GM12874 (cell line): ENCODE measurements at regions not wholly inside any gene's neighbourhood (a gene's known extent, or its start where the extent isn't known, plus 50 kb on each side); places are given as distances from the start of the nearest gene placed in this dataset.

Experiments used
- TF ChIP-seq, protein P1 (sequence below): IDR thresholded peaks from 2 replicates; pipeline ENCODE4 v1.5.1; 2011; ENCODE audit warnings: low read depth, mild to moderate bottlenecking, control low read depth, low read length, moderate library complexity; ENCODE audit not compliant: insufficient read depth

DNA sequence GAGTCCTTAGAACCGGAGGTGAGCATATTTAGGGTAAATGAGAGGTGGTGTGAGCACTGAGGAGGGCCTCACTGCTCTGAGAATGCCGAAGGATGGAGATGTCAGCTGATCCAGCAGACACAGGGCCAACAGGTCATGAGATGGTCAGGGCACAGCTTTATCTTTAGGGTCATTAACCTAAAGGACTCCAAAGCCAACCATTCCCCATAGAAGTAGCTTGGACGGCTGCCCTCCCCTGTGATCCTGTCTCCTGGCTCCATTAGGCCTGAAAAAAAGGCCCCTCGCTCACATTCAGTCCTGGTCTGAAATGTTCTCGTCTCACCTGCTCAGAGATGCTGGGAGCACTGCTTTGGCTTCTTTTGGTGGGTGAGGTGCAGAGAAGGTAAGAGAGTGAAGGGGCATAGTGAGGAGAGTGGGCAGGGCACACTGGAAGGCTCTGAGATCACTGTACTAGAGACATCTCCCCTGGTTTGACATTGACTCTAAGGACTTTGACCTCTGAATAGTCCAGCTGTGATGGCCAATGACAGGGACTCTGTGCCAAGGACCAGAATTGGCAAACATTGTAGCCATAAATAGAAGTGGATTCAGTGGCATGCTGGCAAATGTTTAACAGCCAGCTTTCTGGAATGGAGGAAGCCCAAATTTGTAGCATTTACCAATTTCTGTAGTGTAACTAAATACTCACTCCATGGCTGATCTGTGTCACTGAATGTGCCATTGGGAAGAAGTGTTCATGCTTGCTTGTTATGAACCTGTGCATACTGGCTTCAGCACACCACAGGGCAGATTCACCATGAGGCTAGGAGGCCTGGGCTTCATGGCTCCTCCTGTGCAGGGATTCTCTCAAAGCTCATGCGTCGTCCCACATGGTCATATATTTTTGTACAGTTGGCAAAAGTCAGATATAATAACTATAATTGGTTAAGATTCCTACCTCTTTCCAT, 76.2 kb upstream of the MRPS22 start:
- TF ChIP-seq, protein P1, sequence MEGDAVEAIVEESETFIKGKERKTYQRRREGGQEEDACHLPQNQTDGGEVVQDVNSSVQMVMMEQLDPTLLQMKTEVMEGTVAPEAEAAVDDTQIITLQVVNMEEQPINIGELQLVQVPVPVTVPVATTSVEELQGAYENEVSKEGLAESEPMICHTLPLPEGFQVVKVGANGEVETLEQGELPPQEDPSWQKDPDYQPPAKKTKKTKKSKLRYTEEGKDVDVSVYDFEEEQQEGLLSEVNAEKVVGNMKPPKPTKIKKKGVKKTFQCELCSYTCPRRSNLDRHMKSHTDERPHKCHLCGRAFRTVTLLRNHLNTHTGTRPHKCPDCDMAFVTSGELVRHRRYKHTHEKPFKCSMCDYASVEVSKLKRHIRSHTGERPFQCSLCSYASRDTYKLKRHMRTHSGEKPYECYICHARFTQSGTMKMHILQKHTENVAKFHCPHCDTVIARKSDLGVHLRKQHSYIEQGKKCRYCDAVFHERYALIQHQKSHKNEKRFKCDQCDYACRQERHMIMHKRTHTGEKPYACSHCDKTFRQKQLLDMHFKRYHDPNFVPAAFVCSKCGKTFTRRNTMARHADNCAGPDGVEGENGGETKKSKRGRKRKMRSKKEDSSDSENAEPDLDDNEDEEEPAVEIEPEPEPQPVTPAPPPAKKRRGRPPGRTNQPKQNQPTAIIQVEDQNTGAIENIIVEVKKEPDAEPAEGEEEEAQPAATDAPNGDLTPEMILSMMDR = no peak

DNA sequence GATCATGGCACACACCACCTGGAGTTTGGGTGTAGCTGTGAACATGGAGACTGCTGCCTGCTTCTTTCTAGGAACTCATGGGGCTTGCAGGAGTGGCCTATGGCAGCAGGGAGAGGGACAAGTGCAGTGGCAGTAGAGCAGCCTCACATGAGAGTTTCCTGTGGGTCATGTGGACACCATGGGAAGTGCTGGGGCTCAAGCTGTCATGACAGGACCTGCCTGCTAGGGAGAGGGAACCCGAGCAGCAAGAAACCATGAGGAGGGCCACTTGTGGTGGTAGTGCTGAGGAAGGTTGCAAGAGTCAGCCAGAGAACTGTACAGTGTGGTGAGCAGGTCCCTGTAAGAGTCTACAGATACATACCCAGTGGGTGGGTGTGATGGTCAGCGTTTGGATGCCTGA, 73.8 kb upstream of the MRPS22 start:
- TF ChIP-seq, protein P1 = no peak

DNA sequence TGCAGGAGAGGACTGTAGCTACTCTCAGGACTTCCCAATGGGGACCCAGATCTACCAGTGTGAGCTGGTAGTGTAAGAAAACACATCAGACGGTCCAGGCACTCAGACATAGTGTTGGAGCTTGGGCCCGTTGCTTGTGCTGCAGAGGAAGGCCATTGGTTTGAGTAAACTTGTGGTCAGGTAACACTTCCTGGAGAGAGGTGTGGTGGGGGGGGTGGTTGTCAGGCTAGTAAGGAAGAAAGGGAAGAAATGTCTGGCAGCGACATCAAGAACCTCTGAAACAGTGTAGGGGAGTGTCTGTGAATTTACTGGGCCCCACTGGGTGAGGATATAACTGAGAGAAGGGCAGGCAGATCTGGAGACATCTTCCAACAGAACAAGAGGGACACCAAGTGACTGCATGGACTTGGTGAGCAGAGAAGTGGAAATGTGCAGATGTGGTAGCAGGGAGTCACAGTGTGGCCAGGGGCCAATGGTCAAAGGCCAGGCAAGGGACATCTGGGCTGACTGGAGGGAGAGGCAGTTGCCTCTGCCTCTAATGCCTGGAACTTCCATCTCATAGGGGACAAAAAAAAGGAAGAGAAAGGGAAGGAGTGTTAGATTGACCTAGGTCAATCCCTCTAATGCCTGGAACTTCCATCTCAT, 63.7 kb upstream of the MRPS22 start:
- TF ChIP-seq, protein P1 = no peak

DNA sequence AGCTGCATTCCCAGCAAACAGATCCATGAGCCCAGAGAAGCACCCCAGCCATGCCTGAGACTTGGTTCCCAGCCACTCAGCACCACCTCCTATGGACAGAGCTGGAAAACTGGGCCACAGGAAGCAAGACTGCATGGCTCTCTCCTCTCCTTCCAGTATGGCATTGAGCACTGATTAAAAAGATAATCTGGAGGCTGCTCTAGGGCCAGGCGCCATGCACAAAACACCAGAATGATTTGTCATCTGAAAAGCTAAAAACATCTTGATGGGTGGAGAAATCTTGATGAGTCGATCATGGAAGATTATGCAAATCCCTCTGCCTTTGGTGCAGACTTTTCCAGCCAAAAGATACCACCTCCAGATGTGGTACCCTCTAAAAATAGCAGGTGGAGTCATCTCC, 62.7 kb upstream of the MRPS22 start:
- TF ChIP-seq, protein P1 = no peak

DNA sequence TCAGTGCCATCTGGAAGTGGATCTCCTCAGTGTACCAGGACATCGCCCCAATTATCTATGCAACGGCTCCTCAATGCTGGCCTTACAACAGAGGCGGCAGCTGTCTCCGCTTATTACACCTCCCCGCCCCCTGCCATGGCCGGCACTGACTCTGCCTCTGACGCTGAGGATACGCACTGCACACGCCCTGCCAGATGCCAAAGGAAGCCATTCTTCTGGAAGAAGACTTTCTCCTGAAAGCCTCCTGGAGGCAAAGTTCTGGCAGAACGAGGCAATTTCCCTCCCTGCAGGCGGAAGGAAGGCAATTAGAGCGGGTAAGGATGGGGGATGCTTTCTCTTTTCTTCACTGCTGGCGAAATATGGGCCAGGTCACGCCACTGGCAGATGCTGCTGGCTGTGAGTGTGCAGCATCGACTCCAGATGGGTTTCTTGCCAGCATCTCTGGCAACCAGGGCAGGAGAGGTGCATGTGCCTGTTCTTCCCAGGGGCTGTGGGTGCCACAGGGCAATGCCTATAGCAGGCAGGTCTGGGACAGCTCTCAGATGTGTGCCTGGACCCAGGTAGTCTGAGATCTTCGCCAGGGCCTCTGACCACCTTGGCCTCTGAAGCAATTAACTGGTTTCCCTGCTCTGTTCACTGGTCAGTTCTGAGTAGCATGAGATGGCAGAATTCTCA, 62.2 kb upstream of the MRPS22 start:
- TF ChIP-seq, protein P1 = no peak

DNA sequence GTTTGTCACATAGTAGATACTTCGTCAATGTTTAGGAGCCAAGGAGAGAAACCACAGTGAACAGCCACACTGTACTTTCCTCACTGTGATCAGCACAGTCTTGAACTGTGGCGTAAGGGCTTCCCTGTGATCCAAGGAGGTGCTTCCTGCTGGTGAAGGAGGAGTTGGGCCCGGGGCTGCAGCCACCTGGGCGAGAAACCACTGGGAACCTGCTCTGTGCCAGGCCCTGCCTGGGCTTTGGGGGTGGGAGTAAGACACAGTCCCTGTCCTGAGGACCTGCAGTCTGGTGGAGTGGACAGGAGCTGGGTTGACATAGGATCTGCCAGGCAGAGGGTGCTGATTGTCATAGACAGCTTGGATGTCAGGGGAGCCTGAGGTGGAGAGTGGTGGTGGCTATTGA, 60.5 kb upstream of the MRPS22 start:
- TF ChIP-seq, protein P1 = no peak

DNA sequence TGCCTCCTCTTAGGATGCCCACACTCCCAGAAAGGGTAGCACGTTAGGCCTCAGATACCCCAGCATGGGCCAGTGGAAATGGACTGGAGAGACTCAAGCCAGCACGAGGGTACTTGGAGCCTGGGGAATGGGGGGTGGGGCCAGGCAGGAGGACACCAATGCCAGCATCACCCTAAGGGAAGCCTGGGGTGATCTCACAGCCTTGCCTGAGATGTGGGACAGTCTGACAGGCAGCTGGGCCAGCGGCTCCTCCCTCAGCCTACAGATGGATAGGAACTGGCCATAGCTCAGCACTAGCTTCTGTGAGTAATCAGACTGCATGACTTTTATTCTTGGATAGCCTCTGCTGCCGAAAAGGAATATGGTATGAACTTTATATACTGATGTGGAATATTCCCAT, 59.6 kb upstream of the MRPS22 start:
- TF ChIP-seq, protein P1 = no peak
